ENCODE measurements at regions not wholly inside any gene's neighbourhood (a gene's known extent, or its start where the extent isn't known, plus 50 kb on each side); places are given as distances from the start of the nearest gene placed in this dataset.

GRCh38 chr5:175096469-175097165 lies 347.4 kb downstream of the DRD1 start:
- TF ChIP-seq CTCF (IDR thresholded peaks at IDR 0.05) (no peak), POLR2A (IDR thresholded peaks at IDR 0.05) (no peak), POLR2AphosphoS5 (IDR thresholded peaks at IDR 0.05) (no peak)

Data from breast epithelium (tissue), 3 donors.